Skin epidermis (tissue), 12 donors: ENCODE measurements at regions not wholly inside any gene's neighbourhood (a gene's known extent, or its start where the extent isn't known, plus 50 kb on each side); places are given as distances from the start of the nearest gene placed in this dataset.

Source experiments
- H3K27ac ChIP-seq, 21 experiments: fragments of 200-600 bp; sonication (generic) in 11 of 21; one replicate each; pipeline ENCODE4 v1.5.0; 2020; ENCODE audit warnings: mild to moderate bottlenecking in 3 of 21, inconsistent platforms in 2 of 21, moderate library complexity in 2 of 21
- H3K4me3 ChIP-seq, 7 experiments: fragments of 200-600 bp; sonication (generic) in 2 of 7; one replicate each; pipeline ENCODE4 v1.5.0; 2020; ENCODE audit warnings: inconsistent platforms in 2 of 7, mild to moderate bottlenecking in 2 of 7, moderate library complexity in 1 of 7

GRCh38 chr13:54150851-54151250 is 1122.2 kb downstream of the OLFM4 start:
- no peak overlapping the region for H3K4me3 ChIP-seq
- H3K27ac ChIP-seq, result no peak overlapping the region

- Histone ChIP-seq H3K27ac (no peak overlapping the region), H3K4me3 (no peak overlapping the region)
These were observed 1133.5 kb downstream of the OLFM4 start for GRCh38 chr13:54162069-54162468.

GRCh38 chr13:54165581-54166215 is 1137.1 kb downstream of the OLFM4 start:
- H3K27ac ChIP-seq, result no peak overlapping the region

GRCh38 chr13:54173996-54174395 is 1145.4 kb downstream of the OLFM4 start:
- no peak overlapping the region for H3K27ac ChIP-seq

More at GRCh38 chr13:54165581-54166215, 1137.1 kb downstream of the OLFM4 start:
- no peak overlapping the region for H3K4me3 ChIP-seq

GRCh38 chr13:54175466-54175865 is 1146.9 kb downstream of the OLFM4 start:
- H3K4me3 ChIP-seq, result no peak overlapping the region
- H3K27ac ChIP-seq, result no peak overlapping the region

More at GRCh38 chr13:54173996-54174395, 1145.4 kb downstream of the OLFM4 start:
- H3K4me3 ChIP-seq, result no peak overlapping the region

GRCh38 chr13:54177466-54177865 is 1148.9 kb downstream of the OLFM4 start:
- no peak overlapping the region for H3K4me3 ChIP-seq
- no peak overlapping the region for H3K27ac ChIP-seq

GRCh38 chr13:54183166-54183565 is 1154.6 kb downstream of the OLFM4 start:
- no peak overlapping the region for H3K4me3 ChIP-seq
- no peak overlapping the region for H3K27ac ChIP-seq

- H3K27ac ChIP-seq, result no peak overlapping the region
- no peak overlapping the region for H3K4me3 ChIP-seq
These were observed 1155.1 kb downstream of the OLFM4 start for GRCh38 chr13:54183728-54184127.

- no peak overlapping the region for H3K4me3 ChIP-seq
- H3K27ac ChIP-seq, result no peak overlapping the region
These were observed 1156.0 kb downstream of the OLFM4 start for GRCh38 chr13:54184576-54184975.

- no peak overlapping the region for H3K27ac ChIP-seq
- no peak overlapping the region for H3K4me3 ChIP-seq
These were observed 1156.5 kb downstream of the OLFM4 start for GRCh38 chr13:54185101-54185500.

GRCh38 chr13:54185785-54186184 is 1157.2 kb downstream of the OLFM4 start:
- H3K4me3 ChIP-seq, result no peak overlapping the region
- no peak overlapping the region for H3K27ac ChIP-seq

GRCh38 chr13:54187461-54187860 is 1158.8 kb downstream of the OLFM4 start:
- Histone ChIP-seq H3K4me3 (no peak overlapping the region), H3K27ac (no peak overlapping the region)

- no peak overlapping the region for H3K27ac ChIP-seq
- H3K4me3 ChIP-seq, result no peak overlapping the region
These were observed 1165.8 kb downstream of the OLFM4 start for GRCh38 chr13:54194233-54195024.

- Histone ChIP-seq H3K27ac (no peak overlapping the region), H3K4me3 (no peak overlapping the region)
These were observed 1168.1 kb downstream of the OLFM4 start for GRCh38 chr13:54196684-54197083.

- H3K27ac ChIP-seq, result no peak overlapping the region
These were observed 1170.3 kb downstream of the OLFM4 start for GRCh38 chr13:54198911-54199310.

GRCh38 chr13:54206626-54207025 is 1178.0 kb downstream of the OLFM4 start:
- H3K4me3 ChIP-seq, result no peak overlapping the region
- H3K27ac ChIP-seq, result no peak overlapping the region

More at GRCh38 chr13:54198911-54199310, 1170.3 kb downstream of the OLFM4 start:
- H3K4me3 ChIP-seq, result no peak overlapping the region

GRCh38 chr13:54210397-54211049 is 1181.9 kb downstream of the OLFM4 start:
- no peak overlapping the region for H3K27ac ChIP-seq
- no peak overlapping the region for H3K4me3 ChIP-seq

- Histone ChIP-seq H3K4me3 (no peak overlapping the region), H3K27ac (no peak overlapping the region)
These were observed 1187.6 kb downstream of the OLFM4 start for GRCh38 chr13:54216221-54216620.

- Histone ChIP-seq H3K27ac (no peak overlapping the region), H3K4me3 (no peak overlapping the region)
These were observed 1198.3 kb downstream of the OLFM4 start for GRCh38 chr13:54226876-54227275.

GRCh38 chr13:54232700-54233099 is 1204.1 kb downstream of the OLFM4 start:
- H3K27ac ChIP-seq, result no peak overlapping the region

GRCh38 chr13:54234607-54235006 is 1206.0 kb downstream of the OLFM4 start:
- Histone ChIP-seq H3K4me3 (no peak overlapping the region), H3K27ac (no peak overlapping the region)

More at GRCh38 chr13:54232700-54233099, 1204.1 kb downstream of the OLFM4 start:
- H3K4me3 ChIP-seq, result no peak overlapping the region
